ENCODE measurements at regions not wholly inside any gene's neighbourhood (a gene's known extent, or its start where the extent isn't known, plus 50 kb on each side); places are given as distances from the start of the nearest gene placed in this dataset.

DNA sequence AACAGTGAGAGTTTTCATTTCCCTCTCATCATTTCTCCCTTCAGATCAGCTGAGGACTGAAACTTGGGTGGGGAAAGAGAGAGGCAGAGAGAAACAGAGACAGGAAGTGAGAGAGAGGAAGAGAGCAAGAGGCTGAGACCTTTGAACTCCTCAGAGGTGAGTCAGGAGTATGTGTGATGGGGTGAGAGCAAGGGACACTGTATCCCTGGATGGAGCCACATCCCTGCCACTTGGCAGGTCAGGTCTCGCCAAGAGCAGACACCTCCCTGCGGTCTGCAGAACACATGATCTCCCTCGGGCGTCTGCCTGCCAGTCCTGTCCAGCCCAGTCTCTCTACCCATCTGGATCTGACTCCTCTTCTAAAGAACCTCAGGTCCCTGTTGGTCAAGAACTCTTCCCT lies 62.7 kb upstream of the SYNDIG1 start:
- DNase-seq = no peak
- in situ Hi-C loops (cut with HindIII; ENCODE audit: low pct_ligation_motif_present, low sequenced_read_pairs) = no loop called here
- no peaks in the 10 kb centered on the region for H3K27me3 ChIP-seq (replicated peaks)
- no peaks in the 10 kb centered on the region for H3K36me3 ChIP-seq (replicated peaks)
- TF ChIP-seq, protein P1, sequence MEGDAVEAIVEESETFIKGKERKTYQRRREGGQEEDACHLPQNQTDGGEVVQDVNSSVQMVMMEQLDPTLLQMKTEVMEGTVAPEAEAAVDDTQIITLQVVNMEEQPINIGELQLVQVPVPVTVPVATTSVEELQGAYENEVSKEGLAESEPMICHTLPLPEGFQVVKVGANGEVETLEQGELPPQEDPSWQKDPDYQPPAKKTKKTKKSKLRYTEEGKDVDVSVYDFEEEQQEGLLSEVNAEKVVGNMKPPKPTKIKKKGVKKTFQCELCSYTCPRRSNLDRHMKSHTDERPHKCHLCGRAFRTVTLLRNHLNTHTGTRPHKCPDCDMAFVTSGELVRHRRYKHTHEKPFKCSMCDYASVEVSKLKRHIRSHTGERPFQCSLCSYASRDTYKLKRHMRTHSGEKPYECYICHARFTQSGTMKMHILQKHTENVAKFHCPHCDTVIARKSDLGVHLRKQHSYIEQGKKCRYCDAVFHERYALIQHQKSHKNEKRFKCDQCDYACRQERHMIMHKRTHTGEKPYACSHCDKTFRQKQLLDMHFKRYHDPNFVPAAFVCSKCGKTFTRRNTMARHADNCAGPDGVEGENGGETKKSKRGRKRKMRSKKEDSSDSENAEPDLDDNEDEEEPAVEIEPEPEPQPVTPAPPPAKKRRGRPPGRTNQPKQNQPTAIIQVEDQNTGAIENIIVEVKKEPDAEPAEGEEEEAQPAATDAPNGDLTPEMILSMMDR (IDR thresholded peaks at IDR 0.05; ENCODE audit: low read depth, low read length, missing control alignments) = no peak
- no peak overlapping the region for H3K27ac ChIP-seq
- H3K4me3 ChIP-seq (ENCODE audit: low read depth, low read length) = no peak overlapping the region

- no peak for DNase-seq
- no peaks in the 10 kb centered on the region for H3K27me3 ChIP-seq (replicated peaks)
- in situ Hi-C loops (cut with HindIII; ENCODE audit: low pct_ligation_motif_present, low sequenced_read_pairs) = no loop called here
- TF ChIP-seq, protein P1 (IDR thresholded peaks at IDR 0.05; ENCODE audit: low read depth, low read length, missing control alignments) = no peak
- no peak overlapping the region for H3K4me3 ChIP-seq (ENCODE audit: low read depth, low read length)
- H3K27ac ChIP-seq = no peak overlapping the region
- H3K36me3 ChIP-seq (replicated peaks) = no peaks in the 10 kb centered on the region
Measured at GRCh38 chr20:24406251-24406650, 63.2 kb upstream of the SYNDIG1 start.

- DNase-seq = no peak
- Histone ChIP-seq H3K27ac (no peak overlapping the region), H3K27me3 (replicated peaks) (no peaks in the 10 kb centered on the region), H3K36me3 (replicated peaks) (no peaks in the 10 kb centered on the region), H3K4me3 (ENCODE audit: low read depth, low read length) (no peak overlapping the region)
- in situ Hi-C loops (cut with HindIII; ENCODE audit: low pct_ligation_motif_present, low sequenced_read_pairs) = no loop called here
- TF ChIP-seq, protein P1 (IDR thresholded peaks at IDR 0.05; ENCODE audit: low read depth, low read length, missing control alignments) = no peak
Measured at GRCh38 chr20:24405810-24406209, 63.6 kb upstream of the SYNDIG1 start.

DNA sequence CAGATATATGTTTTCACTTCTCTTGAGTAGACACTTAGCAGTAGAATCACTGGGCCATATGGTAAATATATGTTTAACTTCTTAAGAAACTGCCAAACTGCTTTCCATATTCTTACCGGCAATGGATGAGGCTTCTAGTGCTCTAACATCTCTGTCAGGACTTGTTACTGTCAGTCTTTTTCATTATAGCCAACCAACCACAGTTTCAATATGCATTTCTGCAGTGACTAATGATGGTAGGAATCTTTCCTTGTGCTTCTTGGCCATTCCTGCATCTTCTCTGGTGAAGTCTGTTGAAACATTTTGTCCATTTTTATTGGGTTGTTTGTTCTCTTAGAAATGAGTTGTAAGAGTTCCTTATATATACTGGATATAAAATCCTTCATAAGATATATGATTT lies 66.0 kb upstream of the SYNDIG1 start:
- DNase-seq = no peak
- no peak overlapping the region for H3K27ac ChIP-seq
- TF ChIP-seq, protein P1 (IDR thresholded peaks at IDR 0.05; ENCODE audit: low read depth, low read length, missing control alignments) = no peak
- no peaks in the 10 kb centered on the region for H3K27me3 ChIP-seq (replicated peaks)
- H3K36me3 ChIP-seq (replicated peaks) = no peaks in the 10 kb centered on the region
- in situ Hi-C loops (cut with HindIII; ENCODE audit: low pct_ligation_motif_present, low sequenced_read_pairs) = no loop called here
- no peak overlapping the region for H3K4me3 ChIP-seq (ENCODE audit: low read depth, low read length)

DNA sequence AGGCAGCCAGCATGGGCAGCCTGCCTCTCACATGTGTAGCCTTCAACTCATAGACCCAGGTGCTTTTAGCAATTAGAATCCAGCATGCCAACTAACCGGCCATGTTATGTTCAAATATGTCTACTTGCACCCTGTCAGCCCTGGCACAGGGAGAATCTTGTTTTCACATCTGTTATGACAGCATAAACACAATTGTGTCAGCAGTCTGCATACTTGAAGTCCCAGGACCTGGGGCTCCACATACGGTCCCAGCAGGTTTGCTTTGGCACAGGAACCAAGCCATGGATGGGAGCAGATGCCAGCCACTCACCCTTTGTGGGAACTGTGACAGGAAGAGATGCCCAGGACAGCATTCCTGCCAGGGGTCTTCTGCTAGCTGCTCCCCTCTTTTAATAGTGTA lies 67.2 kb upstream of the SYNDIG1 start:
- TF ChIP-seq, protein P1 (IDR thresholded peaks at IDR 0.05; ENCODE audit: low read depth, low read length, missing control alignments) = no peak
- in situ Hi-C loops (cut with HindIII; ENCODE audit: low pct_ligation_motif_present, low sequenced_read_pairs) = no loop called here
- H3K27ac ChIP-seq = no peak overlapping the region
- no peak for DNase-seq
- no peak overlapping the region for H3K4me3 ChIP-seq (ENCODE audit: low read depth, low read length)
- H3K36me3 ChIP-seq (replicated peaks) = no peaks in the 10 kb centered on the region
- no peaks in the 10 kb centered on the region for H3K27me3 ChIP-seq (replicated peaks)

DNA sequence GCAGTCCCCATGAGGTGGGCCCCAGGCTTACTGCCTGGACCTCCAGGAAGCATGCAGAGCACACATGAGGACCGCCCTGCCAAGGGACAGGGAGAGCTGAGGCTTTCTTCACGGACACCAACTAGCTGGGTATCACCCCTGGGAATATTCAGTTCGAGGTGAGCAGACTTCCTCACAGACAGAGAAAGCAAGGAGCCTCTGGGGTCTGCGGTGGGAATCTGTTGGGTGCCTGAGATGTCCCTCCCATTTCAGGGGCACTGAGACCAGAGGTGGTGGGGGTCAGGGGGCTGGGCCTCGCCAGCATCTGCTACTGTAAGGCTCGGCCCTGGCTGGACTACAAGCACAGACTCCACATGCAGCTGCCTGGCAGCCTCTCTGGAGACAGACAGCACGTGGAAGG lies 74.3 kb upstream of the SYNDIG1 start:
- TF ChIP-seq, protein P1 (IDR thresholded peaks at IDR 0.05; ENCODE audit: low read depth, low read length, missing control alignments) = no peak
- H3K4me3 ChIP-seq (ENCODE audit: low read depth, low read length) = no peak overlapping the region
- H3K27me3 ChIP-seq (replicated peaks) = no peaks in the 10 kb centered on the region
- no peak for DNase-seq
- no peaks in the 10 kb centered on the region for H3K36me3 ChIP-seq (replicated peaks)
- H3K27ac ChIP-seq = no peak overlapping the region
- in situ Hi-C loops (cut with HindIII; ENCODE audit: low pct_ligation_motif_present, low sequenced_read_pairs) = no loop called here

All from brain microvascular endothelial cell (primary cell).